ENCODE measurements at regions not wholly inside any gene's neighbourhood (a gene's known extent, or its start where the extent isn't known, plus 50 kb on each side); places are given as distances from the start of the nearest gene placed in this dataset.

- TF ChIP-seq CTCF (IDR thresholded peaks at IDR 0.05): no peak
- TF ChIP-seq POLR2A (IDR thresholded peaks at IDR 0.05): no peak
These were observed 61.4 kb upstream of the RANBP6 start for GRCh38 chr9:6076851-6077250.

Data from heart left ventricle (tissue), 13 donors.